Sigmoid colon (tissue), 6 donors: ENCODE measurements at regions not wholly inside any gene's neighbourhood (a gene's known extent, or its start where the extent isn't known, plus 50 kb on each side); places are given as distances from the start of the nearest gene placed in this dataset.

Source experiments
- DNase-seq: peaks from one replicate; pipeline ENCODE4 v3.0.0-alpha.2; 2019
- H3K27ac ChIP-seq, 4 donors: fragments of 200-600 bp; sonication (generic); one replicate each; pipeline ENCODE4 v1.5.1; 2016 to 2019; ENCODE audit warnings: mild to moderate bottlenecking in 1 of 4
- H3K27me3 ChIP-seq, 3 donors: fragments of 200-600 bp; sonication (generic); one replicate each; pipeline ENCODE4 v1.5.1; 2019; ENCODE audit warnings: mild to moderate bottlenecking in 1 of 3
- H3K36me3 ChIP-seq, 4 donors: fragments of 200-600 bp; sonication (generic); one replicate each; pipeline ENCODE4 v1.5.1; 2016 to 2019
- H3K4me1 ChIP-seq, 4 donors: fragments of 200-600 bp; sonication (generic); one replicate each; pipeline ENCODE4 v1.5.1; 2017 to 2019
- H3K4me3 ChIP-seq, 4 donors: fragments of 200-600 bp; sonication (generic); one replicate each; pipeline ENCODE4 v1.5.1; 2017 to 2019; ENCODE audit warnings: mild to moderate bottlenecking in 2 of 4, moderate library complexity in 1 of 4
- H3K9me3 ChIP-seq, 4 donors: fragments of 200-600 bp in 3 of 4; sonication (generic) in 3 of 4; one replicate each; pipeline versions ENCODE4 v1.5.1 to v1.6.1; 2013 to 2019
- EP300 ChIP-seq, 4 donors: sonication (generic); formaldehyde crosslinking; IDR thresholded peaks; one replicate each; pipeline ENCODE4 v1.6.1; 2017; ENCODE audit warnings: antibody characterized with exemption in 4 of 4
- POLR2A ChIP-seq, 2 donors: fragments of 450-650 bp; IDR thresholded peaks; one replicate each; pipeline ENCODE4 v1.6.1; 2016; ENCODE audit warnings: antibody characterized with exemption in 2 of 2, mild to moderate bottlenecking in 2 of 2, moderate library complexity in 2 of 2
- POLR2AphosphoS5 ChIP-seq, 4 donors: sonication (generic); formaldehyde crosslinking; IDR thresholded peaks; one replicate each; pipeline ENCODE4 v1.6.1; 2017; ENCODE audit warnings: antibody characterized with exemption in 4 of 4
- WGBS, 2 donors: extraction: QIAGEN DNeasy Blood & Tissue Kit; methylation state at CpG; one replicate each; pipeline ENCODE4 v1.1.7; 2013; 5-methylcytosine and 5-hydroxymethylcytosine counted together
- intact Hi-C: fragments of 100-400 bp; cut with DNase I; formaldehyde crosslinking; loops from one replicate; pipeline ENCODE4 v1.15.1; 2023
- TF ChIP-seq, protein P1 (sequence below), 4 experiments: fragments of 450-650 bp in 3 of 4; fragments of 200-600 bp in 1 of 4; IDR thresholded peaks; one replicate each; pipeline ENCODE4 v1.5.1; 2016 to 2019; ENCODE audit warnings: antibody characterized with exemption in 4 of 4, mild to moderate bottlenecking in 3 of 4, moderate library complexity in 2 of 4
- donor health status: healthy with polysubstance abuse.
- donor health status: healthy.

DNA sequence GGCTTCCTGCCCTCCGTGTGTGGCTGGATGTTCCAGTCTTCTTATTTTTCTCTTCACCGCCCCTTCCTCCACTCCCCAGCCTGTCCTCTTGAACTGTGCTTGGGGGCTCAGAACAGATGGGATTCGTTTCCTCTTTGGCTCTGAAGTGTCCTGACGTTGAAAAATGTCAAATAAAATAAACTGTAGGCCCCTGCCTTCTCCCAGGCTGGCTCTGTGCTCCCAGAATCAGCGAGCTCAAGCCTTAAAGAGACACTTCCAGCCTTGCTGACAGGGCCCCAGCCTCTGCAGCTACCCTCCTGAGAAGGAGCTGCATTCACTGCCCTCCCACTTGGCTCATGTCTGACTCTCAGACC, 104.2 kb upstream of the IPO9 start:
- Histone ChIP-seq H3K27ac (peak overlapping the region; percentile 52 to 86 (median 69)), H3K4me1 (peaks cover 0 to 64% (median 49%) of the 10 kb centered on the region in 4 donors), H3K9me3 (no peaks in the 10 kb centered on the region), H3K27me3 (no peaks in the 10 kb centered on the region), H3K4me3 (no peak overlapping the region), H3K36me3 (no peaks in the 10 kb centered on the region)
- intact Hi-C loops: no loop called here
- DNase-seq: peak; percentile 69
- 62 to 68% methylated on average over 5 of the region's 5 CpGs for WGBS, 2 donors
- no peak for TF ChIP-seq POLR2A (IDR thresholded peaks at IDR 0.05)
- peak in 3 of 4 donors; percentile 16 to 49 (median 41) for TF ChIP-seq POLR2AphosphoS5 (IDR thresholded peaks at IDR 0.05)
- no peak for TF ChIP-seq EP300 (IDR thresholded peaks at IDR 0.05)

DNA sequence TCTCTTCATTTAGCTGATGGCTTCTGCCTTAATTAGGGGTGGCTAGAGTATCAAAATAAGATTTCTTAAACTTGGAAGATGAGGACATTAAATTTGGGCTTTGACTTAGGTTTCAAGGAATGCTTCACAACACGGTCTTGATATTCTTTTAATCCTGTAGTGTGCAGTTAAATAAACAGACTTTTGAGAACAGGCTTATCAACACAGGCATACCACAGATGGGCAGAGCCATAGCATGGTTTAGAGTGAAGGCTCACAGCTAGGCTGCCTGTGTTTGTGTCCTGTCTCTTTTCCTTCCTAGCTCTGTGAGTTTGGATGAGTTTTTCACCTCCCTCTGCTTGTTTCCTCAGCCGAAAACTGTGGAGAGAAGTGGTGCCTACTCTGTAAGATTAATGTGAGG, 102.3 kb upstream of the IPO9 start:
- 72 to 78% methylated on average over 2 of the region's 2 CpGs for WGBS, 2 donors
- H3K4me1 ChIP-seq: peaks cover 0 to 64% (median 40%) of the 10 kb centered on the region in 4 donors
- intact Hi-C loops: no loop called here
- no peaks in the 10 kb centered on the region for H3K36me3 ChIP-seq
- no peak overlapping the region for H3K4me3 ChIP-seq
- DNase-seq: no peak
- TF ChIP-seq POLR2A (IDR thresholded peaks at IDR 0.05) (no peak), POLR2AphosphoS5 (IDR thresholded peaks at IDR 0.05) (no peak), EP300 (IDR thresholded peaks at IDR 0.05) (no peak)
- TF ChIP-seq, protein P1, sequence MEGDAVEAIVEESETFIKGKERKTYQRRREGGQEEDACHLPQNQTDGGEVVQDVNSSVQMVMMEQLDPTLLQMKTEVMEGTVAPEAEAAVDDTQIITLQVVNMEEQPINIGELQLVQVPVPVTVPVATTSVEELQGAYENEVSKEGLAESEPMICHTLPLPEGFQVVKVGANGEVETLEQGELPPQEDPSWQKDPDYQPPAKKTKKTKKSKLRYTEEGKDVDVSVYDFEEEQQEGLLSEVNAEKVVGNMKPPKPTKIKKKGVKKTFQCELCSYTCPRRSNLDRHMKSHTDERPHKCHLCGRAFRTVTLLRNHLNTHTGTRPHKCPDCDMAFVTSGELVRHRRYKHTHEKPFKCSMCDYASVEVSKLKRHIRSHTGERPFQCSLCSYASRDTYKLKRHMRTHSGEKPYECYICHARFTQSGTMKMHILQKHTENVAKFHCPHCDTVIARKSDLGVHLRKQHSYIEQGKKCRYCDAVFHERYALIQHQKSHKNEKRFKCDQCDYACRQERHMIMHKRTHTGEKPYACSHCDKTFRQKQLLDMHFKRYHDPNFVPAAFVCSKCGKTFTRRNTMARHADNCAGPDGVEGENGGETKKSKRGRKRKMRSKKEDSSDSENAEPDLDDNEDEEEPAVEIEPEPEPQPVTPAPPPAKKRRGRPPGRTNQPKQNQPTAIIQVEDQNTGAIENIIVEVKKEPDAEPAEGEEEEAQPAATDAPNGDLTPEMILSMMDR (IDR thresholded peaks at IDR 0.05): no peak
- no peaks in the 10 kb centered on the region for H3K27me3 ChIP-seq
- no peak overlapping the region for H3K27ac ChIP-seq
- H3K9me3 ChIP-seq: no peaks in the 10 kb centered on the region

DNA sequence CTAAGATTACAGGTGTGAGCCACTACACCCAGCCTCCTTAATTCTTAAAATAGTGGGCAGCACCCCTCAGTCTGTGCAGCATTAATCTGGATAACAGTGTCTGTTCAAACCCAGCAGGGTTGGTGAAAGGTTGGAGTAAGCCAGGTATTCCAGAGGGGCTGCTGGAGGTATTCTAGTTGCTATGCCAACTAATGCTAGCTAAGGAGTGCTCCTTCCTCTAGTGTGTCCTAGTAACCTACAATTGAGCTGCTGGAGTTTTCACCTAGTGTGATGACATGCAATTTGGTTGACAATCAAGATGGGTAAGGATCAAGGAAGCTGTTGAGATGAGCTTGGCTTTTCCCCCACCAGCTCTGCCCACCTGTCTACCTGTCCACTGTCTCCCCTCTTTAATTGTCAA, 100.2 kb upstream of the IPO9 start:
- Histone ChIP-seq H3K27me3 (no peaks in the 10 kb centered on the region), H3K36me3 (no peaks in the 10 kb centered on the region), H3K9me3 (no peaks in the 10 kb centered on the region), H3K4me3 (no peak overlapping the region), H3K4me1 (peaks cover 0 to 53% (median 33%) of the 10 kb centered on the region in 4 donors), H3K27ac (no peak overlapping the region)
- intact Hi-C loops: no loop called here
- DNase-seq: no peak
- TF ChIP-seq EP300 (IDR thresholded peaks at IDR 0.05) (no peak), POLR2AphosphoS5 (IDR thresholded peaks at IDR 0.05) (no peak), POLR2A (IDR thresholded peaks at IDR 0.05) (no peak)
- TF ChIP-seq, protein P1 (IDR thresholded peaks at IDR 0.05): no peak

DNA sequence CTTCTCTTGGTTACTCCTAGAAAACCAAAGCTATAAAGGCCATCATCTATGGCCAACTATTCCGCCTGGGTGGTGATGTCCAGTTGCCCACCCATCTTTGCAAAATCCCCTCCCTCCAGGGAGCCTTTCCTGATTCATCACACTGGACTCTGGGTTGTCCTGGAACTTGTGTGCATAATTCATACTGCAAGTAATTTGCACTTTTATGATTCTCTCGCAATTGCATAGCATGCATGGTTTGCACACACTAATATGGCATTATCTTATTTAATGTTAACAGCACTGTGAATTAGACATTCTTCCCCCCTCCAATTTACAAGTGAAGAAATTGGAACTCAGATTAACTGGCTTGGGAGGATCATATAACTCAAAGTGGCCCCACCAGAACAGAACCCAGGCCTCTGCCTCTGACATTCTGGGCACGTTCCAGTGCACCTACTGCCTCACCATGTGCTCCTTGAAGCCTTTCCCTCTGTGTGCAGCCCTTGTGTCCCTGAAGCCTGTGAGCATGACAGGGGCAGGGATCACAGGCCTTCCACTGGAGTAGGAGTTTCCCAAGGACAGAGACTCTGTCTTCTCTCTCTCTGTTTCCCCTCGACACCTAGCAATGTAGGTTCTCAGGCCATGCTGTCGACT, 98.9 kb upstream of the IPO9 start:
- WGBS, 2 donors: 89 to 90% methylated on average over 5 of the region's 5 CpGs
- no peak overlapping the region for H3K27ac ChIP-seq
- TF ChIP-seq, protein P1 (IDR thresholded peaks at IDR 0.05): no peak
- TF ChIP-seq EP300 (IDR thresholded peaks at IDR 0.05): no peak
- TF ChIP-seq POLR2A (IDR thresholded peaks at IDR 0.05): no peak
- no peak for TF ChIP-seq POLR2AphosphoS5 (IDR thresholded peaks at IDR 0.05)

DNA sequence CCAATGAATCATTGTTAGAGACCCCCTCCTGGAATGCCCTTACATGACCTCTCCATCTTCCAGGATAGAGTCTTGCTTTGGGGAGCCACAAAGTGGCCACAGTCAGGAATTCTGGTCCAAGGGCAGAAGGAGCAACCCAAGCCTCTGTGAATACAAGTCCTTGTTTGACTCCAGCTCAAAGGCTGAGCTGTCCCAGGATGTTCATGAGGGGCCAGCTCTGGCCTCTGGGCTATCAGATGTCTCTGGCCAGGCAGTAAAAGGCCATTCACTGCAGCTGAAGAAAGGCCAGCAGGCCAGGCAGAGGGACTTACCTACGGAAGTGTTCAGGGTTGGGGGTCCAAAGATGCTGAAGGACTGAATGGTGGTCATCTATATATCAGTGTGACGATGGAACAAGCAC, 98.3 kb upstream of the IPO9 start:
- Histone ChIP-seq H3K36me3 (no peaks in the 10 kb centered on the region), H3K9me3 (no peaks in the 10 kb centered on the region), H3K27ac (peak overlapping the region in 1 of 4 donors; percentile 11), H3K27me3 (no peaks in the 10 kb centered on the region), H3K4me1 (peaks cover 0 to 38% (median 25%) of the 10 kb centered on the region in 4 donors), H3K4me3 (no peak overlapping the region)
- WGBS, 2 donors: 67 to 91% methylated on average over 2 of the region's 2 CpGs
- intact Hi-C loops: no loop called here
- TF ChIP-seq, protein P1 (IDR thresholded peaks at IDR 0.05): no peak
- TF ChIP-seq POLR2AphosphoS5 (IDR thresholded peaks at IDR 0.05) (no peak), POLR2A (IDR thresholded peaks at IDR 0.05) (no peak), EP300 (IDR thresholded peaks at IDR 0.05) (no peak)
- no peak for DNase-seq

More for the DNA sequence above, 98.9 kb upstream of the IPO9 start:
- no peak overlapping the region for H3K4me3 ChIP-seq
- H3K36me3 ChIP-seq: no peaks in the 10 kb centered on the region
- H3K4me1 ChIP-seq: peaks cover 0 to 40% (median 23%) of the 10 kb centered on the region in 4 donors
- H3K9me3 ChIP-seq: no peaks in the 10 kb centered on the region
- H3K27me3 ChIP-seq: no peaks in the 10 kb centered on the region
- intact Hi-C loops: no loop called here
- no peak for DNase-seq
